Renal pelvis (tissue), 1 donor: ENCODE measurements at regions not wholly inside any gene's neighbourhood (a gene's known extent, or its start where the extent isn't known, plus 50 kb on each side); places are given as distances from the start of the nearest gene placed in this dataset.
"Not testable (repeated sequence)": the region's sequence is repeated elsewhere in the genome, so short reads cannot be mapped to it uniquely, and the experiment has no call there.

ENCODE experiments used
- DNase-seq: peaks from one replicate; pipeline ENCODE4 v3.0.0-alpha.2; 2013

- DNase-seq, result no peak
Observed at GRCh38 chr12:34406996-34407300, 384.7 kb downstream of the ALG10 start.

DNA sequence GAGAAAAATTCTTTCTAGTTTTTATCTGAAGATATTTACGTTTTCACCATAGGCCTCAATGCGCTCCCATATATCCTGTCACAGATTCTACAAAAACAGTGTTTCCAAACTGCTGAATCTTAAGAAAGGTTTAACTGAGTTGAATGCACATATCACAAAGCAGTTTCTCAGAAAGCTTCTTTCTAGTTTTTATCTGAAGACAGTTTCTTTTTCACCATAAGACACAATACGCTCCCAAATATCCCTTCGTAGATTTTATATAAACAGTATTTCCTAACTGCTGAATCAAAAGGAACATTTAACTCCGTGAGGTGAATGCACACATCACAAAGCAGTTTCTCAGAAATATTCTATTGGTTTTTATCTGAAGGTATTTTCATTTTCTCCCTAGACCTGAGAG, 385.5 kb downstream of the ALG10 start:
- DNase-seq, result no peak

GRCh38 chr12:34431509-34431908, 409.2 kb downstream of the ALG10 start:
- not testable (repeated sequence) for DNase-seq
